ENCODE measurements at regions not wholly inside any gene's neighbourhood (a gene's known extent, or its start where the extent isn't known, plus 50 kb on each side); places are given as distances from the start of the nearest gene placed in this dataset.

DNA sequence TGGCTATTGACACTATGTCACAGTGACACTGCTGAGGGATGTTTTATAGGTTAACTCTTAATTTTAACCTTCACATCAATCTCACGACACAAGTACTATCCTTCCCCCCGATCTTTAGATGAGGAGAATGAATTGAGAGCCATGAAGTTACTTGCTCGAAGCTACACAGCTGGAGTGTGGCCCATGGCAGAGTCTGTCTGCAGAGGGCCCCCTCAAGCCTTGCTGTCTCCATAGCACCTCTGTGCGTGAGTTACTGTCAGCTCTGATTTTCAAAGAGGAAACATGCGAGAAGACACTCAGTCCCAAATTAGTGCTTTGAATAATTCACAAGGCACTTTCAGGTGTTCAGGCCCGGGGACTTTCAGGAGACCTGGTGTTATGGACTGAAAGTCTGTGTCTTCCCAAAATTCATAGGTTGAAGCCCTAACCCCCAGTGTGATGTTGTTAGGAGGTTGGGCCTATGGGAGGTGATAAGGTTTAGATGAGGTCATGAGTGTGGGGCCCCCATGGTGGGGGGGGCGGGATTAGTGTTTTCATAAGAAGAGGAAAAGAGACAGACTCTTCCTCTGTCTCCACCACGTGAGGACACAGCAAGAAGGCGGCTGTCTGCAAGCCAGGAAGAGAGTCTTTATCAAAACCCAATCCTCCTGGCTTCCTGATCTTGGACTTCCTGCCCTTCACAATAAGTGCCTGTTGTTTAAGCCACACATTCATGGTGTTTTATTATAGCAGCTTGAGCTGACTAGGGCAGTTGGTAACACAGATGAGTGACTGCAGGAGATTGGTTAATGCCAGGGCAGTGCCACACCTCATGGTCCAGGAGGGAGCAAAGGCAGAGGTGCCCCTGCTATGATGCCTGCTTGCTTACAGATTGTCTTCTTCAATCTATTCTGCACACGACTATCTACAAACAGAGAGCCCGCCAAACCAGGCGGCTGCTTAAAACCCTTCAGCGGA, 281.8 kb downstream of the HAPSTR1 start:
- no peaks in the 10 kb centered on the region for H4K20me1 ChIP-seq (ENCODE audit: low read depth, low read length)
- H3K9me2 ChIP-seq (replicated peaks; ENCODE audit: insufficient read depth, low read length), result no peaks in the 10 kb centered on the region
- H3K9me3 ChIP-seq (ENCODE audit: insufficient read depth, low read length), result no peaks in the 10 kb centered on the region
- no peak overlapping the region for H3K4me2 ChIP-seq (ENCODE audit: low read depth, low read length, poor library complexity, severe bottlenecking)
- no peak overlapping the region for H3K4me3 ChIP-seq (ENCODE audit: insufficient read depth, low read length, poor library complexity, severe bottlenecking)
- H3K79me2 ChIP-seq (ENCODE audit: insufficient read depth, low read length), result no peaks in the 10 kb centered on the region
- no peak overlapping the region for H3K27ac ChIP-seq (ENCODE audit: low read depth, low read length)
- no peaks in the 10 kb centered on the region for H3K36me3 ChIP-seq (ENCODE audit: low read length)
- H3F3A ChIP-seq (ENCODE audit: insufficient read depth), result no peaks in the 10 kb centered on the region
- H3K27me3 ChIP-seq (ENCODE audit: low read length), result no peaks in the 10 kb centered on the region
- TF ChIP-seq, protein P1, sequence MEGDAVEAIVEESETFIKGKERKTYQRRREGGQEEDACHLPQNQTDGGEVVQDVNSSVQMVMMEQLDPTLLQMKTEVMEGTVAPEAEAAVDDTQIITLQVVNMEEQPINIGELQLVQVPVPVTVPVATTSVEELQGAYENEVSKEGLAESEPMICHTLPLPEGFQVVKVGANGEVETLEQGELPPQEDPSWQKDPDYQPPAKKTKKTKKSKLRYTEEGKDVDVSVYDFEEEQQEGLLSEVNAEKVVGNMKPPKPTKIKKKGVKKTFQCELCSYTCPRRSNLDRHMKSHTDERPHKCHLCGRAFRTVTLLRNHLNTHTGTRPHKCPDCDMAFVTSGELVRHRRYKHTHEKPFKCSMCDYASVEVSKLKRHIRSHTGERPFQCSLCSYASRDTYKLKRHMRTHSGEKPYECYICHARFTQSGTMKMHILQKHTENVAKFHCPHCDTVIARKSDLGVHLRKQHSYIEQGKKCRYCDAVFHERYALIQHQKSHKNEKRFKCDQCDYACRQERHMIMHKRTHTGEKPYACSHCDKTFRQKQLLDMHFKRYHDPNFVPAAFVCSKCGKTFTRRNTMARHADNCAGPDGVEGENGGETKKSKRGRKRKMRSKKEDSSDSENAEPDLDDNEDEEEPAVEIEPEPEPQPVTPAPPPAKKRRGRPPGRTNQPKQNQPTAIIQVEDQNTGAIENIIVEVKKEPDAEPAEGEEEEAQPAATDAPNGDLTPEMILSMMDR (IDR thresholded peaks at IDR 0.05; ENCODE audit: insufficient read depth, low read length, poor library complexity, severe bottlenecking), result no peak
- no peak for TF ChIP-seq EZH2phosphoT487 (conservative IDR thresholded peaks at IDR 0.05; ENCODE audit: low read length)
- no peak overlapping the region for H2AFZ ChIP-seq (ENCODE audit: low read depth, low read length, severe bottlenecking)
- no peak overlapping the region for H3K9ac ChIP-seq (ENCODE audit: low read length)

DNA sequence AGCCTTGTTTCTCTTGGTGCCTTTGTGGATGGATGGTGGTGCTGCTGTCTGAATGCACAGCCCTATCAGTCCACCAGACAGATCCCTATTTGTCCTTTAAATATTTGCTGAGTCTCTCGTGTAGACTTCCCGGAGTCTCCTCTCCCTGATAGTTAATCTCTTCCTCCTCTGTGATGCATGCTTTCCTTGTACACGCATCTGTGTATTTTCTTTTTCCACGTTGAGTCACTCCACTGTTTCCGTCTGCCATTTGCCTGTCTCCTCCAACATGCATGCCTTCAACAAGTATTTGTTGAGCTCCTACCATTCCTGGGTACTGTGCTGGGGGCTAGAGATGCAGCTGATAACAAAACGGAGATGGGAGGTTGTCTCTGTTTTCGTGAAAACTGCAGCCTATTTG, 282.6 kb downstream of the HAPSTR1 start:
- H3K27ac ChIP-seq (ENCODE audit: low read depth, low read length), result no peak overlapping the region
- no peaks in the 10 kb centered on the region for H3K36me3 ChIP-seq (ENCODE audit: low read length)
- no peaks in the 10 kb centered on the region for H3K79me2 ChIP-seq (ENCODE audit: insufficient read depth, low read length)
- H2AFZ ChIP-seq (ENCODE audit: low read depth, low read length, severe bottlenecking), result no peak overlapping the region
- H3K9me3 ChIP-seq (ENCODE audit: insufficient read depth, low read length), result no peaks in the 10 kb centered on the region
- no peaks in the 10 kb centered on the region for H4K20me1 ChIP-seq (ENCODE audit: low read depth, low read length)
- H3F3A ChIP-seq (ENCODE audit: insufficient read depth), result no peaks in the 10 kb centered on the region
- TF ChIP-seq EZH2phosphoT487 (conservative IDR thresholded peaks at IDR 0.05; ENCODE audit: low read length), result no peak
- TF ChIP-seq, protein P1 (IDR thresholded peaks at IDR 0.05; ENCODE audit: insufficient read depth, low read length, poor library complexity, severe bottlenecking), result no peak
- H3K9me2 ChIP-seq (replicated peaks; ENCODE audit: insufficient read depth, low read length), result no peaks in the 10 kb centered on the region
- no peaks in the 10 kb centered on the region for H3K27me3 ChIP-seq (ENCODE audit: low read length)
- H3K9ac ChIP-seq (ENCODE audit: low read length), result no peak overlapping the region
- H3K4me3 ChIP-seq (ENCODE audit: insufficient read depth, low read length, poor library complexity, severe bottlenecking), result no peak overlapping the region
- no peak overlapping the region for H3K4me2 ChIP-seq (ENCODE audit: low read depth, low read length, poor library complexity, severe bottlenecking)

DNA sequence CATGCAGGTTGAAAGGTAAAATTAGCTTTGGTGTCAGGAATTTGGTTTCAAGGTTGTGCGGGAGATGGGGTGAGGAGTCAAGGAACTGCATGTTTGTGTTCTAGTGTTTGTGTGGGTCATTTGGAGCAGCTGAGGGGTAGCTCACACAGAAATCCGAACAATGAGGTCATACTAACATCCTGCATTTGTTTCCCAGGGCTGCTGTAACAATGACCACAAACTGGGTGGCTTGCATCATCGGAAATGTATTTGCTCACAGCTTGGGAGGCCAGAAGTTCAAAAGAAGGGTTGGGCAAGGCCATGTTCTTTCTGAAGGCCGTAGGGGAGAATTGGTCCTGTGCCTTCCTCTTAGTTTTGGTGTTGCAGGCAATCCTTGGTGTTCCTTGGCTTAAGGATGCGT, 287.4 kb downstream of the HAPSTR1 start:
- Histone ChIP-seq H3K79me2 (ENCODE audit: insufficient read depth, low read length) (no peaks in the 10 kb centered on the region), H3K9ac (ENCODE audit: low read length) (no peak overlapping the region), H4K20me1 (ENCODE audit: low read depth, low read length) (no peaks in the 10 kb centered on the region), H3K27ac (ENCODE audit: low read depth, low read length) (no peak overlapping the region), H2AFZ (ENCODE audit: low read depth, low read length, severe bottlenecking) (no peak overlapping the region), H3K4me2 (ENCODE audit: low read depth, low read length, poor library complexity, severe bottlenecking) (no peak overlapping the region), H3K4me3 (ENCODE audit: insufficient read depth, low read length, poor library complexity, severe bottlenecking) (no peak overlapping the region), H3K36me3 (ENCODE audit: low read length) (no peaks in the 10 kb centered on the region), H3K27me3 (ENCODE audit: low read length) (no peaks in the 10 kb centered on the region), H3K9me3 (ENCODE audit: insufficient read depth, low read length) (no peaks in the 10 kb centered on the region), H3K9me2 (replicated peaks; ENCODE audit: insufficient read depth, low read length) (no peaks in the 10 kb centered on the region), H3F3A (ENCODE audit: insufficient read depth) (no peaks in the 10 kb centered on the region)
- TF ChIP-seq EZH2phosphoT487 (conservative IDR thresholded peaks at IDR 0.05; ENCODE audit: low read length), result no peak
- TF ChIP-seq, protein P1 (IDR thresholded peaks at IDR 0.05; ENCODE audit: insufficient read depth, low read length, poor library complexity, severe bottlenecking), result no peak
